Kidney (tissue), 13 donors: ENCODE measurements at regions not wholly inside any gene's neighbourhood (a gene's known extent, or its start where the extent isn't known, plus 50 kb on each side); places are given as distances from the start of the nearest gene placed in this dataset.

ENCODE experiments used
- DNase-seq, 5 donors: peaks; one replicate each; pipeline ENCODE4 v3.0.0-alpha.2; 2013 to 2020
- FAIRE-seq: peaks from 2 replicates; lab custom pipeline; 2012; peaks lifted over from hg19 to GRCh38; lab: Jason Lieb, UNC
- H3K27ac ChIP-seq, 2 donors: one replicate each; pipeline ENCODE4 v1.7.0; 2013; ENCODE audit warnings: low read depth in 2 of 2, low read length in 2 of 2, inconsistent platforms in 1 of 2
- H3K27me3 ChIP-seq: one replicate; pipeline ENCODE4 v1.7.1; 2013; ENCODE audit warnings: low read length, inconsistent platforms; ENCODE audit not compliant: control insufficient read depth, insufficient read depth
- H3K36me3 ChIP-seq, 3 donors: one replicate each; pipeline versions ENCODE4 v1.7.0 to v1.7.1; 2013; ENCODE audit warnings: low read length in 3 of 3, control low read depth in 1 of 3, inconsistent platforms in 1 of 3; ENCODE audit not compliant: insufficient read depth in 3 of 3, control insufficient read depth in 2 of 3
- H3K4me1 ChIP-seq, 3 donors: one replicate each; pipeline versions ENCODE4 v1.7.0 to v1.7.1; 2013; ENCODE audit warnings: low read length in 3 of 3, inconsistent platforms in 1 of 3, low read depth in 1 of 3; ENCODE audit not compliant: control insufficient read depth in 2 of 3, insufficient read depth in 2 of 3
- H3K4me3 ChIP-seq, 3 donors: one replicate each; pipeline versions ENCODE4 v1.7.0 to v1.8.1; 2013; ENCODE audit warnings: low read length in 3 of 3, control low read depth in 1 of 3, inconsistent platforms in 1 of 3
- H3K9ac ChIP-seq, 3 donors: one replicate each; pipeline versions ENCODE4 v1.7.0 to v1.7.1; 2013; ENCODE audit warnings: low read length in 3 of 3, control low read depth in 1 of 3, inconsistent platforms in 1 of 3
- H3K9me3 ChIP-seq, 3 donors: one replicate each; pipeline versions ENCODE4 v1.7.0 to v1.7.1; 2013; ENCODE audit warnings: low read length in 3 of 3, control low read depth in 1 of 3, inconsistent platforms in 1 of 3; ENCODE audit not compliant: control insufficient read depth in 2 of 3, insufficient read depth in 1 of 3
- CTCF ChIP-seq: IDR thresholded peaks from 3 replicates; pipeline ENCODE4 v1.5.1; 2012; ENCODE audit warnings: mild to moderate bottlenecking, moderate library complexity, borderline replicate concordance; ENCODE audit not compliant: insufficient read depth; ENCODE audit errors: extremely low read depth
- intact Hi-C: fragments of 100-400 bp; cut with DNase I; formaldehyde crosslinking; loops from one replicate; pipeline ENCODE4 v1.11.1; 2022
- donor health status: control.
- donor health status: control.
- donor health status: control.
- donor health status: control.
- donor health status: control.
- donor health status: DM: yes; HTN: yes; CAD: no.
- donor health status: Normal renal cell carcinoma (clear cell type).

GRCh38 chr1:106980121-106980520 is 76.4 kb upstream of the PRMT6 start:
- DNase-seq (no peak), FAIRE-seq (no peak)
- no peaks in the 10 kb centered on the region for H3K36me3 ChIP-seq
- H3K4me1 ChIP-seq, result no peaks in the 10 kb centered on the region
- no peak overlapping the region for H3K27ac ChIP-seq
- no peaks in the 10 kb centered on the region for H3K27me3 ChIP-seq
- TF ChIP-seq CTCF, result no peak
- H3K4me3 ChIP-seq, result no peak overlapping the region
- no peak overlapping the region for H3K9ac ChIP-seq
- H3K9me3 ChIP-seq, result no peaks in the 10 kb centered on the region
- intact Hi-C loops, result no loop called here

GRCh38 chr1:106984801-106985200 is 71.7 kb upstream of the PRMT6 start:
- no peak for FAIRE-seq
- Histone ChIP-seq H3K4me1 (no peaks in the 10 kb centered on the region), H3K9me3 (no peaks in the 10 kb centered on the region), H3K27me3 (no peaks in the 10 kb centered on the region), H3K9ac (no peak overlapping the region), H3K27ac (no peak overlapping the region), H3K36me3 (no peaks in the 10 kb centered on the region), H3K4me3 (no peak overlapping the region)
- DNase-seq, result no peak
- intact Hi-C loops, result no loop called here
- no peak for TF ChIP-seq CTCF

GRCh38 chr1:106986603-106987002 is 69.9 kb upstream of the PRMT6 start:
- intact Hi-C loops, result no loop called here
- H3K36me3 ChIP-seq, result no peaks in the 10 kb centered on the region
- peak in 1 of 5 donors; percentile 8 for DNase-seq

More at GRCh38 chr1:106986603-106987002, 69.9 kb upstream of the PRMT6 start:
- no peak overlapping the region for H3K4me3 ChIP-seq
- no peak for TF ChIP-seq CTCF
- H3K9me3 ChIP-seq, result no peaks in the 10 kb centered on the region
- H3K27ac ChIP-seq, result no peak overlapping the region
- no peaks in the 10 kb centered on the region for H3K27me3 ChIP-seq
- H3K9ac ChIP-seq, result no peak overlapping the region
- H3K4me1 ChIP-seq, result no peaks in the 10 kb centered on the region
- FAIRE-seq, result no peak
